Activated CD8-positive, alpha-beta memory T cell treated with anti-CD3 and anti-CD28 coated beads for 1 hour (primary cell): ENCODE measurements at regions not wholly inside any gene's neighbourhood (a gene's known extent, or its start where the extent isn't known, plus 50 kb on each side); places are given as distances from the start of the nearest gene placed in this dataset.

Source experiments
- DNase-seq, 2 donors: peaks; one replicate each; pipeline ENCODE4 v3.0.0-alpha.2; 2020; ENCODE audit warnings: low read depth in 1 of 2; ENCODE audit errors: extremely low read depth in 1 of 2

- peak in 1 of 2 donors; percentile 22 for DNase-seq
These were observed 107.6 kb upstream of the FAM9C start for GRCh38 chrX:13151828-13152517.

- no peak for DNase-seq
These were observed 105.4 kb upstream of the FAM9C start for GRCh38 chrX:13149702-13150350.

DNA sequence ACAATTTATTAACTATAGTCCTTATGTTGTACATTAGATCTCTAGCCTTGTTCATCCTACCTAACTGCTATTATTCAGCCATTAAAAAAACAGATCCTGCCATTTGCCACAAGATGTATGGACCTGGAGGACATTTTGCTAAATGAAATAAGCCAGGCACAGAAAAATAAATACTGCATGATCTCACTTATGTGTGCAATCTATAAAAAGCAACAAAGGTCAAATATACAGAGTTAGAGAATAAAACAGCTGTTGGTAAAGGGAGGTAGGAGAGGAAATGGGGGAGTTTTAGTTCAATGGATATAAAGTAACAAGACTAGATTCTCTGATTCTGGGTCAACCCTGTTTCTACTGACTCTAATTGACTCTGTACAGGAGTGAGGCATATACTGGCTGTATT is 103.3 kb upstream of the FAM9C start:
- no peak for DNase-seq

DNA sequence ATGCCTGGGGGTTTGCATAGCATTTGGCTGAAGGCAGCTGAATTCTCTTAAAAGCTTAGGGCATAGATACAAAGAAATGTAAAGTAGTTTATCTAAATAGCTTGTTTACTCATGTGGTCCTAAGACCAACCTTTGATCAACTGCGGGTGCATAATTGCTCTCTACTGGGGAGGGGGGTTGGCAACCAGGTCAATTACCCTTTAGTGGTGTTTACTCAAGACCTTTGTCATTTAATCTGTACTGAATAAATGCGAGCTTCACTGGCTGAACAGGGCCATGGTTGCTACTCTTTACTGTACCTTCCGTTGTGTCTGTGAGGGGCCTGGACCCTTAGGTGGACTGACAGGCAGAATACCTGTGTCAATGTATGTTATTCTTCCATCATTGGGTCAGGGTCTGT is 102.7 kb upstream of the FAM9C start:
- no peak for DNase-seq

DNA sequence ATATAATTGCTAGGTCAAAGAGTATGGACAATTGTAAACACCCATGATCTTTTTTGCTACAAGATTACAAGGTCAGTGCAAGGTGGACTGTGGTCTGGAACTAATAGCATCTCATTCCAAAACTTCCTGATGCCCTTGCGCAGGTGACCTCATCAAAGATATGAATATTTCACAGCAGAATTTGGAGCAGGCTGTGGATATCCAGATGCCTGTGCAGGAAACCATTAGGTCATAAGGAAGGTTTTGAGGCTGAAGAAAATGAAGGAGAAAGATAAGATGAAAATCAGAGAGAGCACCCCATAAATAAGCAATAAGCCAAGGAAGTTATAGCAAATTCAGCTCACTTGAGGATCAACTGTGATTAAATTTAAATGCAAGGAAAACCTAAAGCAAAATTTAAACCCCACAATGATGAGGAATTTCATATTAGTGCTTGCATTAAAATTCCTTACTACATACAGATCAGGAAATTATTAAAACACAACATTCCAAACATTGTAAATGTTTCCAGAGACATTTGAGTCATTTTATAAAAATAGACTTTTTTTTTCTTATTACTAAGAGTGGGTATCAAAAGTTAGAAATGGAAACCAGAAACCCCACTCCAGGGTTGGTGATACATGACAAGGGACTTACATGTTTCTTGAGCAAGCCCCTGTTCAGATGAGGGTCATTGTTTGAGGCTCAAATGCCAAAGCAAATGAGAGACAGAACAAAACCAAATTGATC is 100.7 kb upstream of the FAM9C start:
- DNase-seq, result no peak

GRCh38 chrX:13142891-13143290 is 98.5 kb upstream of the FAM9C start:
- DNase-seq, result no peak

DNA sequence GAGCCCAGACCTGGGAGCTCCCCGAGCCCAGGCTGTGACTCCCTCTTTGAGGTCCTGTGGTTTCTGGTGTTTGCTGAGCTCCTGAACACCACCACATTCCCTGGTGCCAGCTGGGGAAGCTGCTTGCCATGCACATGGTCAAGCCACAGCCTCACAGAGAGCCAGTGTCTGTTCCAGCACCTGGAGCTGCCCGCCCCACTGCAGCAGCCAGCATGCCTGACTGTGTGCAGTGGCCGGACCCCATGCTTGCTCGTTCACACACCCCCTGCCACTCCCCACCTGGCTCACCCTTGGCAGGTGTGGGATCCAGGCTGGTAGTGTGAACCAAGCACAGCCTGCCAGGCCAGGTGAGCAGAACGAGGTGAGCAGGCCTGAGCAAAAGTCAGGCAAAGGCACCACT is 95.6 kb upstream of the FAM9C start:
- DNase-seq, result no peak

GRCh38 chrX:13131396-13132137 is 87.1 kb upstream of the FAM9C start:
- DNase-seq, result no peak

DNA sequence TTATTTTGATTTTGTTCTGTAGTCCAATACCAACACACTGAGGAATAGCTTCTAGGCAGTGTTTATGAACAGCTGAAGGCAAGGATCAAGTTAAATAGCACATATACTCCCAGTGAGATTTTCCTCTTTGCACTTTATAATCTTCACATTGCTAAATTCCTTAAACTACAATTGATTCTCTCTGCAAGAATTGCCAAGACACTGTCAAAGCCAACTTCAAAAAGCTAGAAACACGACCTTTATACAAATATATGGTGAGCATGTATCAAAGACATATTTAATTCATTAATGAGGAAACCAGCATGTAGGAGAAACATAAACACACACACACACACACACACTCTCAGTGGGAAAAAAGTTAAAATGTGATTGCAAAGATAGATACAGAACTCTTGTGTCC is 86.4 kb upstream of the FAM9C start:
- no peak for DNase-seq

- no peak for DNase-seq
These were observed 83.7 kb upstream of the FAM9C start for GRCh38 chrX:13128104-13128503.

- DNase-seq, result no peak
These were observed 82.4 kb upstream of the FAM9C start for GRCh38 chrX:13126775-13127174.

- DNase-seq, result no peak
These were observed 80.8 kb upstream of the FAM9C start for GRCh38 chrX:13125188-13125587.

DNA sequence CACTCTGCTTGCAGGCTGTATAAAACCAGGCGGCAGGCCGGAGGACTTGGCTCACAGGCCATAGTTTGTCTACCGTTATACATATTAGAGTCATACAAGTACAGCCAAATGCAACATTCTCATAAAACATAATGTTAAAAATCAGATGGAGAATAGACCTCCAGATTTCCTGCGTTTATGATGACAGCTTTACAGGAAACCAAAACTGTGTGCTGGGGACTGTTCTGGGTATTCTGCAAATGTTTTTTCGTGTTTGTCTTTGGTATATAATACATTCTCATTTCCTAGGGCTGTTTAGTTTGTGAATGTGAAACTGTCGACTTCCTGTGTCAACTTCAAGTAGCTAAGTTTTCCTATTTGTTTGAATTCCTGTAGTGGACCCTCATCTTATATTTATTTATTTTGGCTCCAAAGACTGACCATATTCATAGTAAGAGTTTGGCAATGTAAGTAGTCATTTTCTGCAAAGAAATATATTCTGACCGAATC is 79.5 kb upstream of the FAM9C start:
- no peak for DNase-seq

DNA sequence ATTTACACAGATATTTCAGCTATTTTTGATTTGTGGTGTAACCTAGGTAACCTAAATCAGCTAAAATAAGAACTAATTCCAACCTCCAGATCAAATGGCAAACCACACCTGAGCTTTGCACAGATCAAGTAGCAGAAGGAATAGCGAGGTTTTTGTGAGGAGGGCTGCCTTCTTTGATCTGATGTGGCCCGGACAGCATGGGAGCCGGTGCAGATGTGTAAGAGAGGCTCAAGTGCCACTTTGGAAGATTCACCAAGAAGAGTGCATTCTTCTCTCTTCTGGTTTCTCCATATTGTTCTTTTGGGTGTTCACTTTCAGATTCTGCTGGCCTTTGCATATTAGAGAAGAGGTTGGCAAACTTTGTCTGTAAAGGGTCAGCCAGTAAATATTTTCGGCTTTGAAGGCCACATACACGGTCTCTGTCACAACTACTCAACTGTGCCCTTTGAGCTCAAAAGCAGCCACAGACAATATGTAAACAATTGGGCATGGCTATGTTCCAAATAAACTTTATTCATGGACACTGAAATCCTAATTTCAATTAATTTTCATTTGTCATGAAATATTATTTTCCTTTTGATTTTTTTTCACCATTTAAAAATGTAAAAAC is 78.9 kb upstream of the FAM9C start:
- no peak for DNase-seq

DNA sequence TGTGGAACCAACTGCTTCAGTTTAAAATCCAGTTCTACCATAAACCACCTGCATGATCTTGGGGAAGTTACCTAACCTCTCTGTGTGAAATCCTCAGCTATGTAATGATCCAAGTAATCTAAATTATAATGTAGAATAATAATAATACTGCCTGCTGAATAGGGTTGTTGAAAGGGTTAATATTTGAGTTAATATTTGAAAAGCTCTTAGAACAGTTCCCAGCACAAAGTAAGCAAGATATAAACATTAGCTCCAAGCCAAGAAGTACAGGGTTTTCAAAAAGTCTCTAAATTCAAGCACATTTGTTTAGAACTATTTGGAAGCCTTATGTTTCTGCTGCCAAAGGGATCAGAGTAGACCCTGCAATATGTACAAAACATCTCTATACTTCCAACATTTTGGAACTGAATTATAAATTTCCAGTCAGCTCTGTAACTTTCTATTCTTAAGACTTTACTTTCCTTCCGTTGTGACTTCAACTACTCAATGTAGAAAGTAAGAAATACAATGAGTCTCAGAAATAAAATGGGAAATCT is 76.7 kb upstream of the FAM9C start:
- DNase-seq, result no peak

DNA sequence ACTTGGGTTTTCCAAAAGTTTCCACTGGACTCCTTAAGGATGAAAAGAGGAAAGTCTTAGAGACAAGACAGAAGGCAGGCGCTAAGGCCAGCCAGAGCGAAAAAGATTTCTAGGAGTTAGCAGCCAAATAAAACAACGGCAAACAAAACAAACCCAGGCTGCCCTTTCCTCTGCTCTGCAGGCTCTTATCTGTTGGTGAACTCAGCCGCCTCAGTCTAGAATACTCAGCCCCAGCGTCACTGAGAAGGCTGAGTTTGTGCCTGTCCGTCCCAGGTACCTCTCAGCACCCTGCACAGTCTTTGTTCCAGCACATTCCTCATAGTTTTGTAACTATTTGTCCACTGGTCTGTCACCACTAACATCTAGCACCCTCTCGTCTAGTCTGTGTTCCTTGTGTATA is 75.6 kb upstream of the FAM9C start:
- no peak for DNase-seq

DNA sequence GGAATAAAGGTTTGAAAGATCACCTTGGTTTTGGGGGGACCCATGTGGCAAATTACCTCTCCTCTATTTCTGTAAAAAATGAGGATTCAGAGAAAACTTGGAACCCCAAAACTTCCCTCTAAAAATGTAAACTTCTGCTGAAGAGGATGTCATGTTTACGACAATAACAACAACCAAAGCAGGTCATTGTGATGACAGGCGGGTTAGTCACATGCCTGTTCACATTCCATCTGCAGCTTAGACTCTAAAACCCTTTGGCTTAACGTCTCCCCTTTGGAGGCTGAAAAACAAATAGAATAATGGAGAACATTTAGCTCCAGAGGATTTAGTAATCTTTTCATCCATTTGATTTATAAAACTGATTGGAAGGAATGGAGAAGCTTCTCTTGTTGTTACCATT is 75.0 kb upstream of the FAM9C start:
- DNase-seq, result no peak

DNA sequence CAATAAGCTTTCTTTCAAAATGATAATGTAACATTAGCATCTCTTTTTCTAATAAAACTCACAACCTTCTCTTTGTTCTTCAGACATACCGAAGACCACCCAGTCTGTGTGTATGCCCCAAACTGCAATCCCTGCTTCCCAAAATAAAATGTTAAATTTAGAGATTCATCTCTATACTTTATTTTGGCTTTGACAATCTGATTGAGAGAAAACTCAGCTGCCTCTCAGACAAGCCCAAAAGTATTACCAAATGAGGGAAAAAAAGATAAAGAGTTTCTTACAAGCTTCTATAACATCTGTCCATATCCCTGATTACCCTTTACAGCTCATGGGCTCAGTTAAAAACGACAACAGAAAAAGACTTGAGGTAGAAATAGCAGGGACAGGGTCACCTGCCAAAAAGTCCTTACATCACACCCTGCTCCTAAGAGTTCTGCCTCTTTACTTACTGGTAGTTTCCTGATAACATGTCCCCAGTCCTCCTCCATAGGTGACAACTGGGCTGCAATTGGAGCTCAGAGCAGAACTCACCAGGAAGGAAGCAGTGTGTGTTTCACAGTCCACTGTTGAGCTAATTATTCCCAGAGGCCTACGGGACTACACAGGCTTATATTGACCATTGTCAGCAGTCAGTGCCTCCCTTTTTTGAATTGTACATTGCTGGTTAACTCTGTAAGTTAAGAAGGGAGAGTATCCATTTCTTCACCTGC is 70.9 kb upstream of the FAM9C start:
- no peak for DNase-seq

DNA sequence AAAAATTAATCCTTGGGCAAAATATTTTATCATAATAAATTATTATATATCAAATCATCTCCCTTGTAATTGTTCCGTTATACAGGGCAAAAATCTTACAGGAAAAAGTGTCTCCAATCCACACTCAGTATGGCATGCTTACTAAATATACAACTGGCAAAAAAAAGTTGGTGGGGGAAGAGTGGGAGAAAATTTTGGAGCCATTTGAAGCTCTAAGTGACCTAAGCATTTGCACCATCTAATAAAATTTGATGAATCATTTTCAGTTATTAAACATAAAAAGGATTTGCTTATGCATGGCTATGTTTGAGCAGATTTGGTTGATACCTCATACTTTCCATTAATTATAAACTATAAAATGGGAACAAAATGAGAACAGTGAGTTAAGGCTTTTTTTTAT is 68.1 kb upstream of the FAM9C start:
- DNase-seq, result no peak
